RPMI8226 (cell line): ENCODE measurements at regions not wholly inside any gene's neighbourhood (a gene's known extent, or its start where the extent isn't known, plus 50 kb on each side); places are given as distances from the start of the nearest gene placed in this dataset.
"Not testable (repeated sequence)": the region's sequence is repeated elsewhere in the genome, so short reads cannot be mapped to it uniquely, and the experiment has no call there.

ENCODE experiments used
- DNase-seq: peaks from one replicate; pipeline ENCODE4 v3.0.0-alpha.2; 2015

- no peak for DNase-seq
Observed at GRCh38 chr12:119931402-119931801, 54.3 kb upstream of the CIT start.

GRCh38 chr12:119932921-119933320 is 55.8 kb upstream of the CIT start:
- DNase-seq = no peak

GRCh38 chr12:119934780-119935179 is 54.3 kb upstream of the BICDL1 start:
- DNase-seq = not testable (repeated sequence)

GRCh38 chr12:119936705-119937311 is 52.2 kb upstream of the BICDL1 start:
- no peak for DNase-seq

- peak; percentile 68 for DNase-seq
Observed at GRCh38 chr12:119938049-119938667, 50.9 kb upstream of the BICDL1 start.
